Adrenal gland (tissue), 5 donors: ENCODE measurements at regions not wholly inside any gene's neighbourhood (a gene's known extent, or its start where the extent isn't known, plus 50 kb on each side); places are given as distances from the start of the nearest gene placed in this dataset.

Experiments
- CTCF ChIP-seq, 6 experiments: fragments of 450-650 bp in 4 of 6; fragments of 200-600 bp in 2 of 6; sonication (generic) in 1 of 6; IDR thresholded peaks; 1 replicate in 5 of 6; 2 replicates in 1 of 6; pipeline versions ENCODE4 v1.5.1 to v1.8.0; 2016 to 2021; ENCODE audit warnings: antibody characterized with exemption in 6 of 6, mild to moderate bottlenecking in 2 of 6, moderate library complexity in 1 of 6
- POLR2A ChIP-seq, 2 donors: fragments of 450-650 bp; IDR thresholded peaks; one replicate each; pipeline ENCODE4 v1.6.1; 2017; ENCODE audit warnings: antibody characterized with exemption in 2 of 2, mild to moderate bottlenecking in 2 of 2, moderate library complexity in 1 of 2
- donor health status: DM: no; HTN: no; CAD: no.

GRCh38 chr5:50325237-50325832 is 115.8 kb downstream of the EMB start:
- peak; percentile 48 to 77 (median 62) for TF ChIP-seq CTCF (IDR thresholded peaks at IDR 0.05)
- TF ChIP-seq POLR2A (IDR thresholded peaks at IDR 0.05), result no peak
